Panc1 (cell line): ENCODE measurements at regions not wholly inside any gene's neighbourhood (a gene's known extent, or its start where the extent isn't known, plus 50 kb on each side); places are given as distances from the start of the nearest gene placed in this dataset.

ENCODE experiments used
- ATAC-seq: fragments of 200-7000 bp; cut with Tn5 transposase; 2 replicates; pipeline ENCODE4 v1.9.1; 2020; ENCODE audit warnings: mild to moderate bottlenecking, moderate library complexity
- BruUV-seq: library from RNA; stranded (reverse); fragments of 400-500 nt; replicated peaks from 2 replicates; lab custom pipeline; 2021; lab: Mats Ljungman, UMichigan
- CTCF ChIA-PET: fragments of 300-600 bp; sonication (Branson Sonifier 250); formaldehyde crosslinking; loops from one replicate; lab custom pipeline; 2022; ENCODE audit warnings: antibody characterized with exemption; lab: Charles Lee
- POLR2A ChIA-PET: fragments of 300-600 bp; sonication (Branson Sonifier 250); formaldehyde crosslinking; loops from one replicate; lab custom pipeline; 2022; ENCODE audit warnings: antibody characterized with exemption; lab: Charles Lee
- DNase-seq: peaks from one replicate; pipeline ENCODE4 v3.0.0-alpha.2; 2010; ENCODE audit warnings: low read depth, low spot score
- H3K27ac ChIP-seq: 2 replicates; pipeline ENCODE4 v1.5.1; 2011; ENCODE audit warnings: mild to moderate bottlenecking, low read length, inconsistent platforms
- H3K27me3 ChIP-seq: fragments of 200-500 bp; sonication (Bioruptor generic); 2 replicates; pipeline ENCODE4 v1.6.0; 2014; ENCODE audit warnings: low read length, inconsistent platforms; ENCODE audit not compliant: control insufficient read depth, insufficient read depth
- H3K36me3 ChIP-seq: fragments of 200-500 bp; sonication (Bioruptor generic); 2 replicates; pipeline ENCODE4 v1.5.1; 2014; ENCODE audit warnings: inconsistent platforms, mild to moderate bottlenecking, low read length, moderate library complexity; ENCODE audit not compliant: control insufficient read depth, insufficient read depth
- H3K4me1 ChIP-seq: 2 replicates; pipeline ENCODE4 v1.5.1; 2011; ENCODE audit warnings: inconsistent platforms, mild to moderate bottlenecking, low read length, moderate library complexity; ENCODE audit not compliant: control insufficient read depth, insufficient read depth
- H3K4me3 ChIP-seq, 2 experiments: 2 replicates each; pipeline ENCODE4 v1.5.1; 2011 to 2012; ENCODE audit warnings: low read depth in 2 of 2, low read length in 2 of 2, mild to moderate bottlenecking in 2 of 2, inconsistent platforms in 1 of 2, moderate library complexity in 1 of 2
- H3K9me3 ChIP-seq: fragments of 200-500 bp; sonication (Bioruptor generic); 2 replicates; pipeline ENCODE4 v1.5.1; 2014; ENCODE audit warnings: low read depth, mild to moderate bottlenecking, inconsistent platforms, low read length, moderate library complexity; ENCODE audit not compliant: control insufficient read depth, insufficient read depth
- CTCF ChIP-seq: fragments of 450-650 bp; IDR thresholded peaks from 2 replicates; pipeline ENCODE4 v1.5.1; 2017; ENCODE audit warnings: mild to moderate bottlenecking
- POLR2AphosphoS5 ChIP-seq: IDR thresholded peaks from 2 replicates; pipeline ENCODE4 v1.6.1; 2012; ENCODE audit warnings: mild to moderate bottlenecking, low read depth, low read length, moderate library complexity
- REST ChIP-seq, 2 experiments: IDR thresholded peaks; 2 replicates each; pipeline ENCODE4 v1.6.1; 2011 to 2012; ENCODE audit warnings: low read depth in 2 of 2, control low read depth in 1 of 2, low read length in 1 of 2, mild to moderate bottlenecking in 1 of 2, moderate library complexity in 1 of 2; ENCODE audit not compliant: insufficient read depth in 1 of 2
- SIN3A ChIP-seq: IDR thresholded peaks from 2 replicates; pipeline ENCODE4 v1.6.1; 2012; ENCODE audit warnings: low read depth, mild to moderate bottlenecking, low read length, moderate library complexity, borderline replicate concordance; ENCODE audit not compliant: insufficient read depth
- TCF7L2 ChIP-seq: IDR thresholded peaks from 2 replicates; pipeline ENCODE4 v1.6.1; 2011; ENCODE audit warnings: mild to moderate bottlenecking, low read depth, low read length, inconsistent platforms
- in situ Hi-C: cut with HindIII; loops from 2 replicates; pipeline ENCODE4 v1.10.0; 2016; ENCODE audit warnings: low sequenced_read_pairs, low pct_unique_long_range_greater_than_20kb
- intact Hi-C: fragments of 100-400 bp; cut with micrococcal nuclease; formaldehyde crosslinking; loops from one replicate; pipeline ENCODE4 v1.10.0; 2022; ENCODE audit not compliant: unreplicated experiment

GRCh38 chr9:129316281-129317030 is 138.4 kb upstream of the IER5L start:
- H3K27me3 ChIP-seq, result no peaks in the 10 kb centered on the region
- POLR2A ChIA-PET, result interaction anchor here (0.8 kb wide), 1 partner anchor 113 kb away, joined by 3 read pairs; no protein-coding TSS in a partner anchor
- CTCF ChIA-PET, result interaction anchor here (0.7 kb wide), 1 partner anchor 34 kb away, joined by 3 read pairs; no protein-coding TSS in a partner anchor
- ATAC-seq, result no peak
- in situ Hi-C loops, result no loop called here
- BruUV-seq, result no TSS peak
- peaks cover 7% of the 10 kb centered on the region for H3K4me1 ChIP-seq
- no peak overlapping the region for H3K27ac ChIP-seq
- H3K9me3 ChIP-seq, result no peaks in the 10 kb centered on the region
- no peak for TF ChIP-seq CTCF
- no peak for TF ChIP-seq REST (IDR thresholded peaks at IDR 0.05; ENCODE audit: insufficient read depth in 1 of 2, low read depth in 2 of 2, low read length in 1 of 2)
- TF ChIP-seq POLR2AphosphoS5, result no peak
- no peaks in the 10 kb centered on the region for H3K36me3 ChIP-seq
- H3K4me3 ChIP-seq, result no peak overlapping the region
- no peak for DNase-seq
- intact Hi-C loops, result no loop called here

GRCh38 chr9:129313331-129313955 is 135.4 kb upstream of the IER5L start:
- CTCF ChIA-PET, result no interaction called here
- DNase-seq (no peak), ATAC-seq (no peak)
- intact Hi-C loops, result no loop called here
- Histone ChIP-seq H3K4me3 (no peak overlapping the region), H3K27ac (no peak overlapping the region), H3K4me1 (peaks cover 3% of the 10 kb centered on the region; the same call in 1 of the 2 replicates), H3K36me3 (no peaks in the 10 kb centered on the region), H3K27me3 (no peaks in the 10 kb centered on the region), H3K9me3 (no peaks in the 10 kb centered on the region)
- no TSS peak for BruUV-seq
- in situ Hi-C loops, result no loop called here
- POLR2A ChIA-PET, result no interaction called here
- TF ChIP-seq CTCF (no peak), REST (IDR thresholded peaks at IDR 0.05; ENCODE audit: insufficient read depth in 1 of 2, low read depth in 2 of 2, low read length in 1 of 2) (no peak), TCF7L2 (no peak), SIN3A (no peak), POLR2AphosphoS5 (no peak)
